H1 (cell line): ENCODE measurements at regions not wholly inside any gene's neighbourhood (a gene's known extent, or its start where the extent isn't known, plus 50 kb on each side); places are given as distances from the start of the nearest gene placed in this dataset.

Experiments used
- CHD7 ChIP-seq: fragments of 300-600 bp; sonication (generic); IDR thresholded peaks from 2 replicates; pipeline ENCODE4 v1.7.1; 2012; ENCODE audit warnings: low read length, moderate library complexity, mild to moderate bottlenecking, inconsistent platforms; ENCODE audit not compliant: insufficient replicate concordance
- CTBP2 ChIP-seq: IDR thresholded peaks from 2 replicates; pipeline ENCODE4 v1.7.0; 2011; ENCODE audit warnings: borderline replicate concordance, mild to moderate bottlenecking, moderate library complexity, mixed read lengths, low read length; ENCODE audit not compliant: insufficient read depth, insufficient read length
- RFX5 ChIP-seq: IDR thresholded peaks from 2 replicates; pipeline ENCODE4 v1.6.1; 2011; ENCODE audit warnings: low read depth, low read length, improper control_type of control experiment, borderline replicate concordance
- SUZ12 ChIP-seq: fragments of 200-600 bp; sonication (generic); IDR thresholded peaks from 2 replicates; pipeline ENCODE4 v1.6.1; 2012; ENCODE audit warnings: mild to moderate bottlenecking, inconsistent platforms, low read length, moderate library complexity, mixed read lengths
- TAF7 ChIP-seq: optimal IDR thresholded peaks from 2 replicates; pipeline ENCODE3; 2011; ENCODE audit warnings: low read depth, mild to moderate bottlenecking, inconsistent platforms, low read length, moderate library complexity, borderline replicate concordance

GRCh38 chr12:63036974-63037335 lies 102.0 kb upstream of the PPM1H start (continued):
- TF ChIP-seq CHD7 (no peak), TAF7 (no peak), CTBP2 (no peak), RFX5 (no peak), SUZ12 (no peak)
- TF ChIP-seq, all 59 proteins: peak for 0
